Muscle layer of colon (tissue), 2 donors: ENCODE measurements at regions not wholly inside any gene's neighbourhood (a gene's known extent, or its start where the extent isn't known, plus 50 kb on each side); places are given as distances from the start of the nearest gene placed in this dataset.

Experiments
- H3K27ac ChIP-seq: one replicate; pipeline ENCODE4 v1.7.0; 2013; ENCODE audit warnings: low read depth, mild to moderate bottlenecking, low read length, moderate library complexity
- H3K27me3 ChIP-seq, 2 donors: one replicate each; pipeline ENCODE4 v1.7.0; 2013; ENCODE audit warnings: low read length in 2 of 2, mild to moderate bottlenecking in 2 of 2; ENCODE audit not compliant: insufficient read depth in 2 of 2, control insufficient read depth in 1 of 2
- H3K36me3 ChIP-seq: one replicate; pipeline ENCODE4 v1.7.0; 2013; ENCODE audit warnings: mild to moderate bottlenecking, low read length; ENCODE audit not compliant: insufficient read depth
- H3K4me1 ChIP-seq: one replicate; pipeline ENCODE4 v1.7.0; 2013; ENCODE audit warnings: mild to moderate bottlenecking, low read length; ENCODE audit not compliant: insufficient read depth
- H3K4me3 ChIP-seq, 2 donors: one replicate each; pipeline ENCODE4 v1.7.0; 2013; ENCODE audit warnings: low read length in 2 of 2, low read depth in 1 of 2, mild to moderate bottlenecking in 1 of 2, moderate library complexity in 1 of 2
- H3K9ac ChIP-seq: one replicate; pipeline ENCODE4 v1.7.0; 2013; ENCODE audit warnings: low read length
- H3K9me3 ChIP-seq: one replicate; pipeline ENCODE4 v1.7.0; 2013; ENCODE audit warnings: mild to moderate bottlenecking, low read length
- donor health status: abdominal sarcoma.
- donor health status: Adenocarcinoma of cecum.

- Histone ChIP-seq H3K27ac (no peak overlapping the region), H3K36me3 (no peaks in the 10 kb centered on the region), H3K9ac (no peak overlapping the region), H3K4me1 (no peaks in the 10 kb centered on the region), H3K4me3 (no peak overlapping the region), H3K27me3 (no peaks in the 10 kb centered on the region), H3K9me3 (no peaks in the 10 kb centered on the region)
Measured at GRCh38 chrX:20665481-20665880, 398.8 kb upstream of the RPS6KA3 start.

- H3K27me3 ChIP-seq, result no peaks in the 10 kb centered on the region
- no peaks in the 10 kb centered on the region for H3K4me1 ChIP-seq
- no peaks in the 10 kb centered on the region for H3K36me3 ChIP-seq
- no peak overlapping the region for H3K27ac ChIP-seq
- H3K9ac ChIP-seq, result no peak overlapping the region
- H3K9me3 ChIP-seq, result no peaks in the 10 kb centered on the region
- no peak overlapping the region for H3K4me3 ChIP-seq
Measured at GRCh38 chrX:20664774-20665173, 398.1 kb upstream of the RPS6KA3 start.

GRCh38 chrX:20664131-20664530, 397.4 kb upstream of the RPS6KA3 start:
- H3K27ac ChIP-seq, result no peak overlapping the region
- no peaks in the 10 kb centered on the region for H3K36me3 ChIP-seq
- no peak overlapping the region for H3K4me3 ChIP-seq

GRCh38 chrX:20663336-20663735, 396.6 kb upstream of the RPS6KA3 start:
- Histone ChIP-seq H3K9ac (no peak overlapping the region), H3K9me3 (no peaks in the 10 kb centered on the region), H3K4me3 (no peak overlapping the region), H3K27me3 (no peaks in the 10 kb centered on the region), H3K36me3 (no peaks in the 10 kb centered on the region), H3K27ac (no peak overlapping the region), H3K4me1 (no peaks in the 10 kb centered on the region)

More at GRCh38 chrX:20664131-20664530, 397.4 kb upstream of the RPS6KA3 start:
- H3K9ac ChIP-seq, result no peak overlapping the region
- H3K27me3 ChIP-seq, result no peaks in the 10 kb centered on the region
- H3K4me1 ChIP-seq, result no peaks in the 10 kb centered on the region
- H3K9me3 ChIP-seq, result no peaks in the 10 kb centered on the region

- Histone ChIP-seq H3K9me3 (no peaks in the 10 kb centered on the region), H3K27me3 (no peaks in the 10 kb centered on the region), H3K4me1 (no peaks in the 10 kb centered on the region), H3K36me3 (no peaks in the 10 kb centered on the region), H3K4me3 (no peak overlapping the region), H3K27ac (no peak overlapping the region), H3K9ac (no peak overlapping the region)
Measured at GRCh38 chrX:20656721-20657120, 390.0 kb upstream of the RPS6KA3 start.

- Histone ChIP-seq H3K9me3 (no peaks in the 10 kb centered on the region), H3K36me3 (no peaks in the 10 kb centered on the region), H3K4me3 (no peak overlapping the region), H3K4me1 (no peaks in the 10 kb centered on the region), H3K27ac (no peak overlapping the region), H3K9ac (no peak overlapping the region), H3K27me3 (no peaks in the 10 kb centered on the region)
Measured at GRCh38 chrX:20654596-20655106, 387.9 kb upstream of the RPS6KA3 start.

GRCh38 chrX:20653070-20653469, 386.4 kb upstream of the RPS6KA3 start:
- Histone ChIP-seq H3K27me3 (no peaks in the 10 kb centered on the region), H3K4me3 (no peak overlapping the region), H3K9ac (no peak overlapping the region), H3K36me3 (no peaks in the 10 kb centered on the region), H3K9me3 (no peaks in the 10 kb centered on the region), H3K27ac (no peak overlapping the region), H3K4me1 (no peaks in the 10 kb centered on the region)

- no peaks in the 10 kb centered on the region for H3K9me3 ChIP-seq
- H3K27ac ChIP-seq, result no peak overlapping the region
- H3K9ac ChIP-seq, result no peak overlapping the region
Measured at GRCh38 chrX:20641954-20642353, 375.2 kb upstream of the RPS6KA3 start.

GRCh38 chrX:20639115-20639514, 372.4 kb upstream of the RPS6KA3 start:
- Histone ChIP-seq H3K27ac (no peak overlapping the region), H3K4me1 (no peaks in the 10 kb centered on the region), H3K27me3 (no peaks in the 10 kb centered on the region), H3K9ac (no peak overlapping the region), H3K36me3 (no peaks in the 10 kb centered on the region), H3K9me3 (no peaks in the 10 kb centered on the region), H3K4me3 (no peak overlapping the region)

More at GRCh38 chrX:20641954-20642353, 375.2 kb upstream of the RPS6KA3 start:
- Histone ChIP-seq H3K27me3 (no peaks in the 10 kb centered on the region), H3K4me1 (no peaks in the 10 kb centered on the region), H3K36me3 (no peaks in the 10 kb centered on the region), H3K4me3 (no peak overlapping the region)

- no peaks in the 10 kb centered on the region for H3K27me3 ChIP-seq
- no peaks in the 10 kb centered on the region for H3K4me1 ChIP-seq
- no peak overlapping the region for H3K27ac ChIP-seq
- H3K36me3 ChIP-seq, result no peaks in the 10 kb centered on the region
- no peak overlapping the region for H3K4me3 ChIP-seq
- H3K9ac ChIP-seq, result no peak overlapping the region
- no peaks in the 10 kb centered on the region for H3K9me3 ChIP-seq
Measured at GRCh38 chrX:20637351-20637750, 370.6 kb upstream of the RPS6KA3 start.

- Histone ChIP-seq H3K4me1 (no peaks in the 10 kb centered on the region), H3K4me3 (no peak overlapping the region), H3K9ac (no peak overlapping the region), H3K27ac (no peak overlapping the region), H3K36me3 (no peaks in the 10 kb centered on the region), H3K9me3 (no peaks in the 10 kb centered on the region), H3K27me3 (no peaks in the 10 kb centered on the region)
Measured at GRCh38 chrX:20633451-20633850, 366.7 kb upstream of the RPS6KA3 start.

- H3K27me3 ChIP-seq, result no peaks in the 10 kb centered on the region
- no peak overlapping the region for H3K9ac ChIP-seq
- no peak overlapping the region for H3K27ac ChIP-seq
- no peaks in the 10 kb centered on the region for H3K36me3 ChIP-seq
- no peak overlapping the region for H3K4me3 ChIP-seq
- no peaks in the 10 kb centered on the region for H3K4me1 ChIP-seq
- H3K9me3 ChIP-seq, result peaks cover 4% of the 10 kb centered on the region
Measured at GRCh38 chrX:20623448-20623847, 356.7 kb upstream of the RPS6KA3 start.
